GM13976 (cell line): ENCODE measurements at regions not wholly inside any gene's neighbourhood (a gene's known extent, or its start where the extent isn't known, plus 50 kb on each side); places are given as distances from the start of the nearest gene placed in this dataset.

Experiments
- DNase-seq: peaks from one replicate; pipeline ENCODE4 v3.0.0; 2012; ENCODE audit warnings: low spot score
- in situ Hi-C: fragments of 300-500 bp; cut with MboI; formaldehyde crosslinking; loops from one replicate; pipeline ENCODE4 v1.12.0; 2022; ENCODE audit warnings: low sequenced_read_pairs, mixed read lengths, inconsistent platforms; ENCODE audit not compliant: unreplicated experiment
- TF ChIP-seq, protein P1 (sequence below): IDR thresholded peaks from 2 replicates; pipeline ENCODE4 v1.5.1; 2012; ENCODE audit warnings: borderline replicate concordance, mild to moderate bottlenecking; ENCODE audit not compliant: insufficient read depth; ENCODE audit errors: extremely low read depth, missing control alignments, control extremely low read depth

- TF ChIP-seq, protein P1, sequence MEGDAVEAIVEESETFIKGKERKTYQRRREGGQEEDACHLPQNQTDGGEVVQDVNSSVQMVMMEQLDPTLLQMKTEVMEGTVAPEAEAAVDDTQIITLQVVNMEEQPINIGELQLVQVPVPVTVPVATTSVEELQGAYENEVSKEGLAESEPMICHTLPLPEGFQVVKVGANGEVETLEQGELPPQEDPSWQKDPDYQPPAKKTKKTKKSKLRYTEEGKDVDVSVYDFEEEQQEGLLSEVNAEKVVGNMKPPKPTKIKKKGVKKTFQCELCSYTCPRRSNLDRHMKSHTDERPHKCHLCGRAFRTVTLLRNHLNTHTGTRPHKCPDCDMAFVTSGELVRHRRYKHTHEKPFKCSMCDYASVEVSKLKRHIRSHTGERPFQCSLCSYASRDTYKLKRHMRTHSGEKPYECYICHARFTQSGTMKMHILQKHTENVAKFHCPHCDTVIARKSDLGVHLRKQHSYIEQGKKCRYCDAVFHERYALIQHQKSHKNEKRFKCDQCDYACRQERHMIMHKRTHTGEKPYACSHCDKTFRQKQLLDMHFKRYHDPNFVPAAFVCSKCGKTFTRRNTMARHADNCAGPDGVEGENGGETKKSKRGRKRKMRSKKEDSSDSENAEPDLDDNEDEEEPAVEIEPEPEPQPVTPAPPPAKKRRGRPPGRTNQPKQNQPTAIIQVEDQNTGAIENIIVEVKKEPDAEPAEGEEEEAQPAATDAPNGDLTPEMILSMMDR, result no peak
- in situ Hi-C loops, result no loop called here
- DNase-seq, result no peak
Measured at GRCh38 chr1:18549906-18550305, 69.2 kb downstream of the KLHDC7A start.

DNA sequence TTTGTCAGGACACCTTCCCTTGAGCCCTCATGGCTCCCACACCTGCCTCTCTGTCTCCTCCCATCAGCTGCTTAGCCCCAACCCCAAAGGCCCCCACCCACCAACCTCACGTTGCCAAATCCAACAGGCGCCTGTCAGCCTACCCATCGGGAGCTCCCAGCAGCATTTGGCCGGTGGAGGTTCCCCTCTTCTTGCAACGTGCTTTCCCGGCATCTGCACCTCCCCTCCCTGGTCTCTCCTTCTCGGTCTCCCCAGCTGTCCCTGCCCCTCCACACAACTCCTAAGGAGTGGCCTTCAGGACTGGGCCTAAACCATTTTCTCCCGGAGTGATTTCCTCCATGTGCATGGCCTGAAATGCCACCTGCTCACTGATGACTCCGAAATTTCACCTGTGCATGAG lies 71.9 kb downstream of the KLHDC7A start:
- in situ Hi-C loops, result no loop called here
- TF ChIP-seq, protein P1, result no peak
- DNase-seq, result no peak

DNA sequence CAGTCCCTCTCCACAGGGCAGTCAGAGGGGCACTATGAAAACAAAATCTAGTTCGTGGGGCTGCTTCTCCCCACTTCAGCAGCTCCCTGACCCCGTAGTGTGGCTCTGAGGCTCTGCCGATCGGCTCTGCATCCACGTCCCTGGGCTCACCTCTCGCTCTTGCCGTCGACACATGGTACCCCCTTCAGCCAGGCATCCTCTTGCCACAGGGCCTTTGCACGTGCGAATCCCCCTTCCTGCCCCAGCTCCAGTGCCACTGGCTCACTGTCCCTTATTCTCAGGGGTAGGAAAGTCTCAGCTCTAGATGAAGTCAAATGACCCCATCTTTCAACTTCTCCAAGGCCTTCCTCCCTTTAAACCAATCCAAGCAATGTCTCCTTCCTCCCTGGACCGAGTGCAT lies 72.7 kb downstream of the KLHDC7A start:
- DNase-seq, result no peak
- in situ Hi-C loops, result no loop called here
- TF ChIP-seq, protein P1, result no peak

GRCh38 chr1:18554099-18554498 lies 73.4 kb downstream of the KLHDC7A start:
- TF ChIP-seq, protein P1, result no peak
- DNase-seq, result no peak
- in situ Hi-C loops, result no loop called here

DNA sequence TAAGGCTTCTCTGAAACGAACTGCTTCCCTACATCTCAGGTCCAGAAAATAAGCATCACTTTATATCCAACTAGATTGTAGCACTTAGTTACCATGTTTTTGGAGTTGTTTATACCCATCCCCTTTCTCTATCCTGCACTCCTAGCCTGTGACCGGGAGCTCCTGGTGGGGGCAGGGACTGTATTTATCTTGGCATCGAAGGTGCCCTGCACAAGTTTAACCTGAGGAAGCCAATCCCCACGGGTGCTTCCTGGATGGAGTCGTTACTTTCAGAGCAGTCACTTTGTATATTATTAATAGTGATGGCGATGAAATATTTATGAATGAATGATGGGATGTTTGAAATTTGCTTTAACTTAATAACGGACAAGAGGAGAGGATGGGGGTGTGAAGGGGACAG lies 73.9 kb downstream of the KLHDC7A start:
- no peak for DNase-seq
- in situ Hi-C loops, result no loop called here
- TF ChIP-seq, protein P1, result no peak

GRCh38 chr1:18555036-18555435 lies 74.3 kb downstream of the KLHDC7A start:
- DNase-seq, result no peak
- in situ Hi-C loops, result no loop called here
- TF ChIP-seq, protein P1, result no peak

GRCh38 chr1:18556364-18556763 lies 74.3 kb upstream of the PAX7 start:
- in situ Hi-C loops, result no loop called here
- DNase-seq, result peak; percentile 43
- TF ChIP-seq, protein P1, result peak; percentile 33
